H1 (cell line): ENCODE measurements at regions not wholly inside any gene's neighbourhood (a gene's known extent, or its start where the extent isn't known, plus 50 kb on each side); places are given as distances from the start of the nearest gene placed in this dataset.

Experiments
- NANOG ChIP-seq: IDR thresholded peaks from 2 replicates; pipeline ENCODE4 v1.6.1; 2011; ENCODE audit warnings: low read length, low read depth, mild to moderate bottlenecking, inconsistent platforms; ENCODE audit not compliant: insufficient read depth, poor library complexity, severe bottlenecking
- POLR2A ChIP-seq, 2 experiments: IDR thresholded peaks; 1 replicate in 1 of 2; 2 replicates in 1 of 2; pipeline ENCODE4 v1.6.1; 2011; ENCODE audit warnings: low read depth in 2 of 2, low read length in 2 of 2, mild to moderate bottlenecking in 2 of 2; ENCODE audit errors: control extremely low read depth in 1 of 2

DNA sequence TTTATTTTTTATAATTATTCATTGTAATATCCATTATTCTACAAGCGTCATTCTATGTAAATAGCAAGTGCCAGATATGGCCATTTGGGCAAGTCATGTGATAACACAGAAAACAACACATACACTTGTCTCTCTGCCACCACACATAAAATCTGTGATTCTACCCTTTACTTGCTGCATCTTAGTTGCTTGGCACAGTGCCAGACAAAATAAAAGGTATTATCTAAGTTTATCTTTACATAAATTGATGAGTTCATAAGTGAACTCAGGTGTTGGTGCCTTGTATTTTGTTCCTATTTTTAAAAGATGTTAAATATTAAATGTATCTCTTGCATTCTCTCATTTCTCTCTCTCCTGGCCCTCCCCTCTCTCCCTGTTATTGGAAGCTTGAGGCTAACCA lies 1458.7 kb downstream of the CDH11 start (continued):
- TF ChIP-seq POLR2A (IDR thresholded peaks at IDR 0.05; ENCODE audit: control extremely low read depth in 1 of 2, low read depth in 2 of 2, low read length in 2 of 2), result no peak
- TF ChIP-seq NANOG, result no peak
